ENCODE measurements at regions not wholly inside any gene's neighbourhood (a gene's known extent, or its start where the extent isn't known, plus 50 kb on each side); places are given as distances from the start of the nearest gene placed in this dataset.
"Not testable (repeated sequence)": the region's sequence is repeated elsewhere in the genome, so short reads cannot be mapped to it uniquely, and the experiment has no call there.

- H3K4me3 Mint-ChIP-seq; H3K27me3 ChIP-seq (replicated peaks in 1 of 2; ENCODE audit: control insufficient read depth in 2 of 2, extremely low read depth in 1 of 2, insufficient read depth in 2 of 2, low read length in 1 of 2); H3K9me3 ChIP-seq; H3K27ac Mint-ChIP-seq; ATAC-seq (replicated peaks in 1 of 4); H3K4me1 ChIP-seq (ENCODE audit: control insufficient read depth in 1 of 2, extremely low read depth in 1 of 2, insufficient read depth in 2 of 2, low read length in 2 of 2); H3K27me3 Mint-ChIP-seq; H3K27ac ChIP-seq (ENCODE audit: low read length); H3K4me3 ChIP-seq (ENCODE audit: control insufficient read depth in 1 of 2, extremely low read depth in 1 of 2, low read length in 1 of 2); DNase-seq; POLR2A ChIA-PET; H3K9me3 Mint-ChIP-seq; H3K36me3 ChIP-seq (ENCODE audit: control insufficient read depth in 2 of 2, extremely low read depth in 1 of 2, insufficient read depth in 1 of 2, low read length in 1 of 2); H3K4me1 Mint-ChIP-seq; H3K36me3 Mint-ChIP-seq; CTCF ChIA-PET: not testable (repeated sequence)
- WGBS (ENCODE audit: insufficient coverage) = no CpG with 5 or more reads among the region's 5 CpGs
Measured at GRCh38 chr2:111441614-111442013, 320.9 kb downstream of the BCL2L11 start.

DNA sequence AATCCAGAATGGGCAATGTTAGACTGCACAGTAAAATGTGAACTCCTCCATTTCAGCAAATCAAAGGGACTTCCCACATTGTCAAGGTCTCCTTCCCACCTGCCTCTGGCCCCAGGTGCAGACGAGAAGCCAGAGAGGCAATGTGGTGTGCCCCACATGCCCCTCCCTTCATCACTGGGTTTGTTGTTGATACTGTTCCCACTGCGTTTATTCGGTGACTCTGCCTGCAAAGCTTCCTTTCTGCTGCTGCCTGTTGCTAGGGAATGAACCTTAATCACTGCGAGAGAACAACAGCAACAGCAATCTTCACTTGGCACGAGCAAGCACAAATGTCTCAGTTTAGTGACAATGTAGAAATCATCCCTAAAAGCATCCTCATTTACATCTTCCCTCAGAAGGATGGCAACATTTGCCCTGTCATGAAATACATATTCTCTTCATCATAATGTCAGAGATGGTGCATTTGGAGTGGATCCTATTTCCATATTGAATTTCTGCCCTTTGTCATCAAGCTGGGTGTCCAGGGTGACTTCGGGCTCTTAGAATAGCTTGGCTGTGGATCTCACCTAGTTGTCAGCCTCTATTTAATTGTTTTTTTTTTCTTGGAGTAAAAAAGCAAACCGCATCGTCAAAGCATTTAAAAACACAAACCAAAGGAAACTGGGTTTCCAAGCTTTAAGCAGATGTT lies 322.2 kb downstream of the BCL2L11 start:
- H3K27me3 Mint-ChIP-seq; H3K27ac Mint-ChIP-seq; H3K4me1 Mint-ChIP-seq; H3K4me3 Mint-ChIP-seq; H3K9me3 Mint-ChIP-seq; H3K36me3 Mint-ChIP-seq; H3K9me3 ChIP-seq; H3K27me3 ChIP-seq (replicated peaks in 1 of 2; ENCODE audit: control insufficient read depth in 2 of 2, extremely low read depth in 1 of 2, insufficient read depth in 2 of 2, low read length in 1 of 2); H3K36me3 ChIP-seq (ENCODE audit: control insufficient read depth in 2 of 2, extremely low read depth in 1 of 2, insufficient read depth in 1 of 2, low read length in 1 of 2); CTCF ChIA-PET; POLR2A ChIA-PET; H3K27ac ChIP-seq (ENCODE audit: low read length); DNase-seq; H3K4me3 ChIP-seq (ENCODE audit: control insufficient read depth in 1 of 2, extremely low read depth in 1 of 2, low read length in 1 of 2); H3K4me1 ChIP-seq (ENCODE audit: control insufficient read depth in 1 of 2, extremely low read depth in 1 of 2, insufficient read depth in 2 of 2, low read length in 2 of 2): not testable (repeated sequence)
- ATAC-seq (replicated peaks in 1 of 4) = peak; percentile 54 to 86 (median 72)
- no CpG with 5 or more reads among the region's 8 CpGs for WGBS (ENCODE audit: insufficient coverage)

DNA sequence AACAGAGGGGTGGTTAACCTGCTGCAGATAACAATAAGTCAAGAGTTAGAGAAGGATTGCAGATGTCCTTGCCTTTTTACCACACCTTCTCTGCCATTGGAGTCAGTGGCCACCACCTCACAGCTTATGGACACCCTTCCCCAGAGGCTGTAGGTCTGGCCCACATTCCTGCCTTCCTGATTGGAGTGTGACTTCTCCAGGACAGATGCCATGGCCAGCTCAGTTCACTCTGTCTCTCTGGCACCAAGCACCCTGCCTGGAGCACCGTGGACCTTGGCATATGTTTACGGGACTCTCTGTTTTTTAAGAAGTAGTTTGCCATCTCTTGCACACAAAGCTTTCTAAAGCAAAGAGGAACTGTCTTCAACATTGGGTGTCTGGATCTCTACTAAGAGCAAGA lies 323.8 kb downstream of the BCL2L11 start:
- H3K4me1 Mint-ChIP-seq; H3K27ac ChIP-seq (ENCODE audit: low read length); H3K4me3 Mint-ChIP-seq; H3K27me3 Mint-ChIP-seq; CTCF ChIA-PET; H3K4me1 ChIP-seq (ENCODE audit: control insufficient read depth in 1 of 2, extremely low read depth in 1 of 2, insufficient read depth in 2 of 2, low read length in 2 of 2); H3K27ac Mint-ChIP-seq; POLR2A ChIA-PET; H3K36me3 ChIP-seq (ENCODE audit: control insufficient read depth in 2 of 2, extremely low read depth in 1 of 2, insufficient read depth in 1 of 2, low read length in 1 of 2); ATAC-seq (replicated peaks in 1 of 4); H3K4me3 ChIP-seq (ENCODE audit: control insufficient read depth in 1 of 2, extremely low read depth in 1 of 2, low read length in 1 of 2); DNase-seq; H3K36me3 Mint-ChIP-seq; H3K9me3 Mint-ChIP-seq; H3K27me3 ChIP-seq (replicated peaks in 1 of 2; ENCODE audit: control insufficient read depth in 2 of 2, extremely low read depth in 1 of 2, insufficient read depth in 2 of 2, low read length in 1 of 2); H3K9me3 ChIP-seq: not testable (repeated sequence)
- no CpG with 5 or more reads among the region's 2 CpGs for WGBS (ENCODE audit: insufficient coverage)

- H3K36me3 ChIP-seq (ENCODE audit: control insufficient read depth in 2 of 2, extremely low read depth in 1 of 2, insufficient read depth in 1 of 2, low read length in 1 of 2); H3K4me1 Mint-ChIP-seq; H3K27ac Mint-ChIP-seq; CTCF ChIA-PET; H3K9me3 Mint-ChIP-seq; ATAC-seq (replicated peaks in 1 of 4); H3K9me3 ChIP-seq; H3K4me3 ChIP-seq (ENCODE audit: control insufficient read depth in 1 of 2, extremely low read depth in 1 of 2, low read length in 1 of 2); DNase-seq; H3K27me3 Mint-ChIP-seq; H3K36me3 Mint-ChIP-seq; H3K27me3 ChIP-seq (replicated peaks in 1 of 2; ENCODE audit: control insufficient read depth in 2 of 2, extremely low read depth in 1 of 2, insufficient read depth in 2 of 2, low read length in 1 of 2); POLR2A ChIA-PET; H3K4me3 Mint-ChIP-seq; H3K4me1 ChIP-seq (ENCODE audit: control insufficient read depth in 1 of 2, extremely low read depth in 1 of 2, insufficient read depth in 2 of 2, low read length in 2 of 2); H3K27ac ChIP-seq (ENCODE audit: low read length): not testable (repeated sequence)
- no CpG with 5 or more reads among the region's 7 CpGs for WGBS (ENCODE audit: insufficient coverage)
Measured at GRCh38 chr2:111445191-111445929, 324.6 kb downstream of the BCL2L11 start.

GRCh38 chr2:111445941-111446340 lies 325.2 kb downstream of the BCL2L11 start:
- H3K27me3 ChIP-seq (replicated peaks in 1 of 2; ENCODE audit: control insufficient read depth in 2 of 2, extremely low read depth in 1 of 2, insufficient read depth in 2 of 2, low read length in 1 of 2); H3K27ac Mint-ChIP-seq; DNase-seq; H3K27me3 Mint-ChIP-seq; POLR2A ChIA-PET; ATAC-seq (replicated peaks in 1 of 4); H3K9me3 ChIP-seq; H3K4me1 Mint-ChIP-seq; H3K4me1 ChIP-seq (ENCODE audit: control insufficient read depth in 1 of 2, extremely low read depth in 1 of 2, insufficient read depth in 2 of 2, low read length in 2 of 2); H3K4me3 Mint-ChIP-seq; H3K4me3 ChIP-seq (ENCODE audit: control insufficient read depth in 1 of 2, extremely low read depth in 1 of 2, low read length in 1 of 2); H3K27ac ChIP-seq (ENCODE audit: low read length); CTCF ChIA-PET; H3K36me3 Mint-ChIP-seq; H3K9me3 Mint-ChIP-seq; H3K36me3 ChIP-seq (ENCODE audit: control insufficient read depth in 2 of 2, extremely low read depth in 1 of 2, insufficient read depth in 1 of 2, low read length in 1 of 2): not testable (repeated sequence)
- WGBS (ENCODE audit: insufficient coverage) = no CpG with 5 or more reads among the region's 10 CpGs

DNA sequence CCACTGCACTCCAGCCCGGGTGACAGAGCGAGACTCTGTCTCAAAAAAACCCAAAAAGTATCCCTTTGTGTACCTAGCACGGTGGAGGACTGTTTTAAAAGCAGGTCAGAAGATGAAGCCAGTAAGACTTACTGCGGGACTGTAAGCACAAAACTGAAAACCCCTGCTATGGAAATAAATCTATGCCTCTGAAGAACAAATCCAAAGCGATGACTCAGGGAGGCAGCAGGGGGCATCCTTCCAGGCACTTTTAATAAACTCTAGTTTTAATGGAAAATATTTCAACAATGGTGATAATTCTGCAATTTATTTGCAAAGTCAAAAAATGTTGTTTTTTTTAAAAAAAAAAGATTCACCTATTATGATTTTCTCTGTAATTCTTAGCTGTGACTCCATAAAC lies 326.8 kb downstream of the BCL2L11 start:
- not testable (repeated sequence) for H3K9me3 Mint-ChIP-seq; H3K36me3 ChIP-seq (ENCODE audit: control insufficient read depth in 2 of 2, extremely low read depth in 1 of 2, insufficient read depth in 1 of 2, low read length in 1 of 2)
- no CpG with 5 or more reads among the region's 5 CpGs for WGBS (ENCODE audit: insufficient coverage)

DNA sequence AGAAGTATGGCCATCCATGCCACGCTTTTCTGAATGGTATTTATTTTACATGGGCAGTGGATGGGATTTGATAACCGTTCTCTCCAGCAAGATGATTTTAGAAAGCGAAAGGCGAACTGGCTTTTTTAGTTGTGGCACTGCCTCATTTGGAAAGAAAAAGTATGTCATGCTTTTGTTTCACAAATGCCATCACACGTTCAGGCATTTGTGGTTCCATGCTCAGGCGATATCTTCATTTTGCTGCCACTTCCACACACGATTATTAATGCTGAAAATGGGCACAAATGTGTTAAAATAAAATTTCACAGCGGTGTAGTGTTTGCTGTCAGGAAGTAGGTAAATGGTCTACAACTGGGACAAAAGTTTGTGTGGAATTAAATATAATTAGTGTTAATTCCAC lies 328.1 kb downstream of the BCL2L11 start:
- H3K4me3 Mint-ChIP-seq; H3K36me3 ChIP-seq (ENCODE audit: control insufficient read depth in 2 of 2, extremely low read depth in 1 of 2, insufficient read depth in 1 of 2, low read length in 1 of 2); H3K4me3 ChIP-seq (ENCODE audit: control insufficient read depth in 1 of 2, extremely low read depth in 1 of 2, low read length in 1 of 2); DNase-seq; ATAC-seq (replicated peaks in 1 of 4); H3K9me3 ChIP-seq; H3K36me3 Mint-ChIP-seq; POLR2A ChIA-PET; H3K27ac Mint-ChIP-seq; H3K27me3 Mint-ChIP-seq; H3K27me3 ChIP-seq (replicated peaks in 1 of 2; ENCODE audit: control insufficient read depth in 2 of 2, extremely low read depth in 1 of 2, insufficient read depth in 2 of 2, low read length in 1 of 2); H3K4me1 ChIP-seq (ENCODE audit: control insufficient read depth in 1 of 2, extremely low read depth in 1 of 2, insufficient read depth in 2 of 2, low read length in 2 of 2); H3K4me1 Mint-ChIP-seq; H3K27ac ChIP-seq (ENCODE audit: low read length); CTCF ChIA-PET; H3K9me3 Mint-ChIP-seq: not testable (repeated sequence)
- no CpG with 5 or more reads among the region's 8 CpGs for WGBS (ENCODE audit: insufficient coverage)

More for the DNA sequence above, 326.8 kb downstream of the BCL2L11 start:
- H3K4me1 ChIP-seq (ENCODE audit: control insufficient read depth in 1 of 2, extremely low read depth in 1 of 2, insufficient read depth in 2 of 2, low read length in 2 of 2); ATAC-seq (replicated peaks in 1 of 4); H3K9me3 ChIP-seq; H3K4me1 Mint-ChIP-seq; H3K27ac Mint-ChIP-seq; DNase-seq; H3K27me3 Mint-ChIP-seq; H3K27me3 ChIP-seq (replicated peaks in 1 of 2; ENCODE audit: control insufficient read depth in 2 of 2, extremely low read depth in 1 of 2, insufficient read depth in 2 of 2, low read length in 1 of 2); CTCF ChIA-PET; POLR2A ChIA-PET; H3K36me3 Mint-ChIP-seq; H3K27ac ChIP-seq (ENCODE audit: low read length); H3K4me3 ChIP-seq (ENCODE audit: control insufficient read depth in 1 of 2, extremely low read depth in 1 of 2, low read length in 1 of 2); H3K4me3 Mint-ChIP-seq: not testable (repeated sequence)

Measured in T-cell (primary cell).